PC-3 (cell line): ENCODE measurements at regions not wholly inside any gene's neighbourhood (a gene's known extent, or its start where the extent isn't known, plus 50 kb on each side); places are given as distances from the start of the nearest gene placed in this dataset.

Source experiments
- EZH2phosphoT487 ChIP-seq: fragments of 300-600 bp; sonication (generic); IDR thresholded peaks from 2 replicates; pipeline ENCODE4 v1.6.1; 2018; ENCODE audit warnings: mild to moderate bottlenecking, antibody characterized with exemption, low read length, borderline replicate concordance
- TF ChIP-seq, protein P1 (sequence below): fragments of 300-600 bp; sonication (generic); conservative IDR thresholded peaks from 2 replicates; pipeline ENCODE4 v1.5.1; 2017; ENCODE audit warnings: antibody characterized with exemption, low read depth, mild to moderate bottlenecking, low read length

DNA sequence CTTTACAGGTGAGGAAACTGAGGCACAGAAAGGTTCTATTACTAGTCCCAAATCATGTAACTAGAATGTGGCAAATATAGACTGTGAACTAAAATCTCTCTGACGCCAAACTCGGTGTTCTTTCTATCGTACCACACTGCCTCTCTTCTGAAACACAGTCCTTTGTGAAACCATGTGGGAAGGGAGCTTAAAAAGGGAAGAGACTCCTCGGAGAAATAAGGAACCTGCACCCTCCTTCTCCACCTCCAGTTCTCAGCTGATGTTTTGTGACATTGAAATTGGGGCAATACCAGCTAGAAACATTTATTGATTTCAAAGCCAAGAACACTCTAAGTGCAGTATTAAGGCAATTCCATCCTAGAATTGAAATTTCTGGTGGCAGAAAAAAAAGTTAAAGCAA lies 76.4 kb upstream of the DRD2 start:
- TF ChIP-seq EZH2phosphoT487: no peak
- TF ChIP-seq, protein P1, sequence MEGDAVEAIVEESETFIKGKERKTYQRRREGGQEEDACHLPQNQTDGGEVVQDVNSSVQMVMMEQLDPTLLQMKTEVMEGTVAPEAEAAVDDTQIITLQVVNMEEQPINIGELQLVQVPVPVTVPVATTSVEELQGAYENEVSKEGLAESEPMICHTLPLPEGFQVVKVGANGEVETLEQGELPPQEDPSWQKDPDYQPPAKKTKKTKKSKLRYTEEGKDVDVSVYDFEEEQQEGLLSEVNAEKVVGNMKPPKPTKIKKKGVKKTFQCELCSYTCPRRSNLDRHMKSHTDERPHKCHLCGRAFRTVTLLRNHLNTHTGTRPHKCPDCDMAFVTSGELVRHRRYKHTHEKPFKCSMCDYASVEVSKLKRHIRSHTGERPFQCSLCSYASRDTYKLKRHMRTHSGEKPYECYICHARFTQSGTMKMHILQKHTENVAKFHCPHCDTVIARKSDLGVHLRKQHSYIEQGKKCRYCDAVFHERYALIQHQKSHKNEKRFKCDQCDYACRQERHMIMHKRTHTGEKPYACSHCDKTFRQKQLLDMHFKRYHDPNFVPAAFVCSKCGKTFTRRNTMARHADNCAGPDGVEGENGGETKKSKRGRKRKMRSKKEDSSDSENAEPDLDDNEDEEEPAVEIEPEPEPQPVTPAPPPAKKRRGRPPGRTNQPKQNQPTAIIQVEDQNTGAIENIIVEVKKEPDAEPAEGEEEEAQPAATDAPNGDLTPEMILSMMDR: no peak
